H1 (cell line): ENCODE measurements at regions not wholly inside any gene's neighbourhood (a gene's known extent, or its start where the extent isn't known, plus 50 kb on each side); places are given as distances from the start of the nearest gene placed in this dataset.

Source experiments
- CTCF ChIP-seq, 3 experiments: IDR thresholded peaks; 1 replicate in 2 of 3; 2 replicates in 1 of 3; pipeline versions ENCODE4 v1.5.1 to v1.6.1; 2011; ENCODE audit warnings: low read length in 3 of 3, mild to moderate bottlenecking in 3 of 3, inconsistent platforms in 2 of 3, low read depth in 1 of 3, moderate library complexity in 1 of 3; ENCODE audit not compliant: insufficient read depth in 1 of 3; ENCODE audit errors: control extremely low read depth in 1 of 3
- EGR1 ChIP-seq: IDR thresholded peaks from 2 replicates; pipeline ENCODE4 v1.6.1; 2011; ENCODE audit warnings: low read depth, low read length, borderline replicate concordance
- NRF1 ChIP-seq: IDR thresholded peaks from 2 replicates; pipeline ENCODE4 v1.6.1; 2011; ENCODE audit warnings: mild to moderate bottlenecking, low read depth, low read length, improper control_type of control experiment
- POLR2A ChIP-seq, 2 experiments: IDR thresholded peaks; 1 replicate in 1 of 2; 2 replicates in 1 of 2; pipeline ENCODE4 v1.6.1; 2011; ENCODE audit warnings: low read depth in 2 of 2, low read length in 2 of 2, mild to moderate bottlenecking in 2 of 2; ENCODE audit errors: control extremely low read depth in 1 of 2
- POLR2AphosphoS5 ChIP-seq: IDR thresholded peaks from 2 replicates; pipeline ENCODE4 v1.6.1; 2011; ENCODE audit warnings: low read depth, low read length
- SAP30 ChIP-seq: fragments of 300-600 bp; sonication (generic); IDR thresholded peaks from 2 replicates; pipeline ENCODE4 v1.7.1; 2012; ENCODE audit warnings: low read length, moderate library complexity, mild to moderate bottlenecking, inconsistent platforms; ENCODE audit not compliant: insufficient read depth, insufficient replicate concordance
- YY1 ChIP-seq: IDR thresholded peaks from 2 replicates; pipeline ENCODE4 v1.6.1; 2011; ENCODE audit warnings: low read depth, mild to moderate bottlenecking, low read length

GRCh38 chr3:190220362-190220761, 99.7 kb upstream of the P3H2 start:
- TF ChIP-seq POLR2AphosphoS5 (no peak), EGR1 (no peak), NRF1 (no peak), CTCF (IDR thresholded peaks at IDR 0.05; ENCODE audit: control extremely low read depth in 1 of 3, insufficient read depth in 1 of 3, low read depth in 1 of 3, low read length in 3 of 3) (no peak), POLR2A (IDR thresholded peaks at IDR 0.05; ENCODE audit: control extremely low read depth in 1 of 2, low read depth in 2 of 2, low read length in 2 of 2) (no peak), YY1 (no peak), SAP30 (no peak)
